HG03135 (cell line): ENCODE measurements at regions not wholly inside any gene's neighbourhood (a gene's known extent, or its start where the extent isn't known, plus 50 kb on each side); places are given as distances from the start of the nearest gene placed in this dataset.

Source experiments
- ATAC-seq: cut with Tn5 transposase; IDR thresholded peaks from one replicate; pipeline ENCODE4 v1.9.1; 2021; ENCODE audit warnings: mild to moderate bottlenecking, moderate library complexity; ENCODE audit not compliant: unreplicated experiment

DNA sequence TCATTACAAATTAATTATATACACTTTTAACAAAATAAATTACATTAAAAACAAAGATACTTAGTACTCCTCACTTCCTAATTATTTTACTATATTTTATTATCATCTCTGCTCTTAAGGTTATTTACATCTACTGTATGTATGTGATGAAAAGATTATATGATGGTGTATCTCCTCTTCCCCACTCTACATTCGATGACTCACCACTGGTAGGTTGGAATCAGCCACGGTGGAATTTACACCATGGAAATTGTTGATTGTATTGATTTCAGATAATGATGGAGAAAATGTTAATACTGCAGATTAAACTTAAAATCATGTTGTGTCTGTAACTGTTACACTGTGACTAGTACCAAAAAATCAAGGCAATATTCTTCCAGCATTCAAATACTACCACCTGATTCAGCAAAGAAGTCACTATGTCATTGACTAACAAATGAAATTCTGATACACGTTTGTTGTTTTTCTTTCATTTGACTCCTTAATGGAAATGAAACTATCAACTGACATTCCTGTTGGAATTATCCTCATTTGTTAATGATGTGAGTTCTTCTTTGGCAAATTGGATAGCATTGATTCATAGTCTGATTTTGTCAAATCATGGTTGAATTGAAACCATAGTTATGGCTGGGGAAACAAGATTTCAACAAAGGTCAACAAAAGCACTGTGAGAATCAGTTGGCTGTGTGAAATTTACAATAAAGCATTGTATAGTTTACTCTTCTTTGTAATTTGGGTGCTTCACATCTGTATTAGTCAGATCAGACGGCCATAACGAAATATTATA is 69.0 kb upstream of the NLK start:
- ATAC-seq, result no peak

GRCh38 chr17:27974045-27974436 is 68.4 kb upstream of the NLK start:
- ATAC-seq, result no peak

GRCh38 chr17:27974531-27975145 is 67.8 kb upstream of the NLK start:
- no peak for ATAC-seq

GRCh38 chr17:27975146-27976011 is 67.1 kb upstream of the NLK start:
- ATAC-seq, result no peak

GRCh38 chr17:27976331-27976730 is 66.1 kb upstream of the NLK start:
- no peak for ATAC-seq

DNA sequence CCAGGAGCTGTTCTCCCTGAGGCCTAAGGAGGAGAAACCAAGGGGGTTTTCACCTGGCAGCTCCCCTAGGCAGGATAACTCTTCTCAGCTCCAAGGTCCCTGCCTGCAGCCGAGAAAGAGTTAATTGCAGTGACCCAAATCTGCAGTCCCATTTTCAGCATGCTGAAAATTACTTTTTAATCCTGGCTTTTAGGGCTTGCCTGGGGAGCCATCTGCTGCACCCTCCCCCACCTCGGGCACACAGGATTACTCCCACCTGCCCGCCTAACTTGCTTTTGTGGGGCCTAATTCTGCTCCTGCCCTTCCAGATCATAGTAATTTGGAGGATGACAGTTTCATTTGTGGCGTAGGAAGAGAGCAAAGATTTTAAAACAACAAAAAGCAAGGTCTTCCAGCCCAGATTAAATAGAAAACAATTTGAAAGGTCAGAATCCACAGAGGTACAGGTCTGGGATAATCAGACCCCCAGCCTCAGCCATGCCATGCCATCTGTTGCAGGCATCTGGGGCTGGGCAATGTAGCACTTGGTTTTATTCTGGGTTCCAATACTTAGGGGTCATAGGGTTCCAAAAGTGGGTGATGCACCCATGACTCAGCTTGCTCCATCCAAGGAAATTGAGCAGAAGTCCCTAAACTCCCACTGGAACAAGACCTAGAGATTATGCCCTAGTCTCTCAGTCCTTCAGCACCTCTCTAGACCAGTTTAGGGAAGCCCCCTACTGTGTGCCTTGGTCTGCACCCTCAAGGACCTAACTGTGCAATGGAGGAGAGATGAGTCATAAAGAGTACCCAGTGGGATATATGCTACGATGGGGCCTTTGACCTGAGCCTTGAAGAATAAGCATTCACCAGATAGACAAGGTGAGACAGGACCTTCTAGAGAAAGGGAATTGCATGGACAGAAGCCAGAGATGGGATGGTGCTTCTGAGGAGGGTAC is 64.5 kb upstream of the NLK start:
- ATAC-seq, result no peak

- ATAC-seq, result no peak
These were observed 63.7 kb upstream of the NLK start for GRCh38 chr17:27978689-27979175.

GRCh38 chr17:27980043-27980442 is 62.4 kb upstream of the NLK start:
- no peak for ATAC-seq

DNA sequence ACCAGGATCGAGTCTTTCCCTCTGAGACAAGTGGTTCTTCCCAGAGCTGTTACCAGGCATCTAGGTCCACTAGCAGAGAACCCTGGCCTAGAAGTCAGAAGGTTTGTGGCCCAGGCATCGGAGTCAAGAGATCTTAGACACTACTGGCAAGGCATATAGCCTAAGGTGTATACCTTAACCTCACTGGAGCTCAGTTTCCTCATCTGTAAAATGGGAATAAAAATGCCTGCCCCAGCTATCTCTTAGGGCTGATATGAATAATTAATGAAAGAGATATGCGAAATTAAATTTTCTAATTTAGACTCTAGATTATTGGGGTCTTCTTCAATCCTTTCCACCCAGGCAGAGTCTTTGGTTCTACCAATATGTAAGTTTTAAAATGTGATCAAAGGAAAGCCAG is 60.5 kb upstream of the NLK start:
- ATAC-seq, result no peak

DNA sequence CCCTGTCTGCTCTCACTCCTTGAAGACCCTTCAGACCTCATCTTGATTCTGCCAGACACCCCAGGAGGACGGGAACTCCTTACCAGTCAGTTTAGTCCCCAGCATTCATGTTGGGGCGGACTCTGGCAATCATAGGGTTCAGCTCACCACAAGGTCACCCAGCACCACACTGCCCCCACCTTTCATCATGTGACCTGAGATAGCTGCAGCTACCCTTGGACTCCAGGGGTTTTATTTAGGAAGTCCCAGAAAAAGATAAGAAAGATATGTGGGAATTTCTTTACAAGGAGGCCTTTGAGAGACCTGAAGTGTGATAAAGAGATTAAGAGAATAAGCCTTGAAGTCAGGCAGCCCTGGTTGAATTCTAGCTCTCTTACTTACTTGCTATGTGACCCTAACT is 59.8 kb upstream of the NLK start:
- no peak for ATAC-seq

- no peak for ATAC-seq
These were observed 58.6 kb upstream of the NLK start for GRCh38 chr17:27983853-27984252.

DNA sequence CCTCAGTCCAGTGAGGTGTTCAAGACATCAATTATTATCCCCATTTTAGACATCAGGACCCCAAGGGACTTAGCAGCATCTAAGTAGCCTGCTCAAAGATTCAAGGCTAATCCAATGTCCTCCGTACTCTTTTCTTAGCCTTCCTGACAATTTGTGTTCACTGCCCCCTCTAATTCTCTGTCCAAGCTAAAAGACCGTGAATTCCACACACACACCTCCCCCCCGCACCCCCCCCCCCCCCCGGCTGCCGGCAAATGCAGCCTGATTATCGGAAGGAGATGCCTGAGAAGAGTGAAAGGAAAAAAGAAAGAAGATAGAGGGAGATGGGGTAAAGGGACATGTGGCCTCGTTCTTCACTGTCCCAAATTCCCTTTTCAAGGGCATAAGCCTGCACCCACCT is 58.1 kb upstream of the NLK start:
- ATAC-seq, result no peak

- no peak for ATAC-seq
These were observed 57.7 kb upstream of the NLK start for GRCh38 chr17:27984816-27985215.

DNA sequence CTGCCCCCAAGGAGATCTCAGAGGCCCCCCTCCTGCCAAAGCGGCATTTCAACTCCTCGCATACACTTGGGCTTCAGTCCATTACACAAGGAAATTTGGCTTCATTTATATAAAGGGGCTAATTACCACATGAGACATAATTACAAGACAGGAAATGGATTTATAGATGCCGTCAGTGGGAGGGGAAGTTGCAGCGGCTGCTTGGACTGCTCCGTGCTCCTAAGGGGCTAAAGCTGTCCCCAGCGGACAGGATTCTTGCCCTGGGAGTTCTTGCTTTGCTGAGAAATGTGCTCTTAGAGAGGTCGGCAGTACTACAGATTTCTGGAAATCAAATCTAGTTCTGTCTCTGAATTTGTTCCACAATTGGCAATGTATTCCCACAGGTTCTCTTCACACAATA is 57.2 kb upstream of the NLK start:
- ATAC-seq, result no peak

- no peak for ATAC-seq
These were observed 56.6 kb upstream of the NLK start for GRCh38 chr17:27985736-27986399.

GRCh38 chr17:27986805-27987684 is 55.4 kb upstream of the NLK start:
- ATAC-seq, result no peak

DNA sequence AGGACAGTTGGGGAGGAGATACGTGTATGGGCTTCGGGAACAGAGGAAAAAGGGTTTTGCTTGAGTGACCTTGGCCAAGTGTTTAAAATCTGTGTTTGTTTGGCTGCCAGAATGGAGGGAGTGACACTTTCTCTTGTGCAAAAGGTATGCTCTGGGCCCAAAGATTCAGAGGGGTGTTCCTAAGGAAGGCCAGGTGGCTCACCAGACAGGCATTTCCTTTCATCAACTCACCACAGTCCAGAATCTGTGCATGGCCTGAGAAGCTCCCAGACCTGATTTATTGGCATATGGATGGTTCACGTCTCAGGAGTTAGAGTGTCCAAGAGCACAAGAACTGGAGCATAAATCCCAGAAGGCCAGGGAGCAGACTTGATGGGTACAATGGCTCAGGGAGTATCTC is 53.4 kb upstream of the NLK start:
- ATAC-seq, result no peak

GRCh38 chr17:27990100-27990499 is 52.4 kb upstream of the NLK start:
- no peak for ATAC-seq

GRCh38 chr17:27990979-27991378 is 51.5 kb upstream of the NLK start:
- no peak for ATAC-seq
